Type B pancreatic cell (in vitro differentiated cells): ENCODE measurements at regions not wholly inside any gene's neighbourhood (a gene's known extent, or its start where the extent isn't known, plus 50 kb on each side); places are given as distances from the start of the nearest gene placed in this dataset.

ENCODE experiments used
- DNase-seq: peaks from one replicate; pipeline ENCODE4 v3.0.0; 2021; ENCODE audit warnings: mixed read lengths; ENCODE audit not compliant: unreplicated experiment; ENCODE audit errors: extremely low spot score
- H3K27ac Mint-ChIP-seq: 2 replicates; pipeline ENCODE4 v1.8.0; 2021; ENCODE audit warnings: mild to moderate bottlenecking, mixed read lengths
- H3K27me3 Mint-ChIP-seq: 2 replicates; pipeline ENCODE4 v1.8.0; 2021; ENCODE audit warnings: mixed read lengths
- H3K36me3 Mint-ChIP-seq: 2 replicates; pipeline ENCODE4 v1.8.0; 2021; ENCODE audit warnings: mixed read lengths
- H3K4me1 Mint-ChIP-seq: one replicate; pipeline ENCODE4 v1.8.0; 2021; ENCODE audit warnings: mixed read lengths; ENCODE audit not compliant: unreplicated experiment
- H3K4me3 Mint-ChIP-seq: 2 replicates; pipeline ENCODE4 v1.8.0; 2021; ENCODE audit warnings: mild to moderate bottlenecking, mixed read lengths
- H3K9me3 Mint-ChIP-seq: 2 replicates; pipeline ENCODE4 v1.8.0; 2021; ENCODE audit warnings: mixed read lengths
- TF ChIP-seq, protein P1 (sequence below): fragments of 200-600 bp; sonication (generic); conservative IDR thresholded peaks from 2 replicates; pipeline ENCODE4 v1.5.0; 2021; ENCODE audit warnings: antibody characterized with exemption, mild to moderate bottlenecking

DNA sequence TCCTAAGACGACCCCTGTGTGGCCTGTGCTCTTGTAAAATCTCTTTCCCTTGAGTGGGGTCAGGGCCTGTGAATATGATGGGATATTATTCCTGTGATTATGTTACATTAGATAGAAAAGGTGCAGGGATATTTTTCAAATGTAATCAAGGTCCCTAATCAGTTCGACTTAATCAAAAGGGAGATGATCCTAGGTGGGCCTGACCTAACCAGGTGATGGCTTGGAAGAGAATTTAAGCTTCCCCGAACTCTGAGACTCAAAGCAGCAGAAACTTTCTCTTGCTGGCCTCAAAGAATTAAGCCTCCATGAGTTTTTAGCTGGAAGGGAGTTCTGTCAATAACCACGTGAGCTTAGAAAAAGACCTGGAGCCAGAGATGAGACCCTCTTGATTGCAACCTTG lies 124.7 kb downstream of the MAF start:
- TF ChIP-seq, protein P1, sequence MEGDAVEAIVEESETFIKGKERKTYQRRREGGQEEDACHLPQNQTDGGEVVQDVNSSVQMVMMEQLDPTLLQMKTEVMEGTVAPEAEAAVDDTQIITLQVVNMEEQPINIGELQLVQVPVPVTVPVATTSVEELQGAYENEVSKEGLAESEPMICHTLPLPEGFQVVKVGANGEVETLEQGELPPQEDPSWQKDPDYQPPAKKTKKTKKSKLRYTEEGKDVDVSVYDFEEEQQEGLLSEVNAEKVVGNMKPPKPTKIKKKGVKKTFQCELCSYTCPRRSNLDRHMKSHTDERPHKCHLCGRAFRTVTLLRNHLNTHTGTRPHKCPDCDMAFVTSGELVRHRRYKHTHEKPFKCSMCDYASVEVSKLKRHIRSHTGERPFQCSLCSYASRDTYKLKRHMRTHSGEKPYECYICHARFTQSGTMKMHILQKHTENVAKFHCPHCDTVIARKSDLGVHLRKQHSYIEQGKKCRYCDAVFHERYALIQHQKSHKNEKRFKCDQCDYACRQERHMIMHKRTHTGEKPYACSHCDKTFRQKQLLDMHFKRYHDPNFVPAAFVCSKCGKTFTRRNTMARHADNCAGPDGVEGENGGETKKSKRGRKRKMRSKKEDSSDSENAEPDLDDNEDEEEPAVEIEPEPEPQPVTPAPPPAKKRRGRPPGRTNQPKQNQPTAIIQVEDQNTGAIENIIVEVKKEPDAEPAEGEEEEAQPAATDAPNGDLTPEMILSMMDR: no peak
- no peak overlapping the region for H3K4me3 Mint-ChIP-seq
- no peaks in the 10 kb centered on the region for H3K4me1 Mint-ChIP-seq
- no peak overlapping the region for H3K27ac Mint-ChIP-seq
- no peaks in the 10 kb centered on the region for H3K9me3 Mint-ChIP-seq
- peaks cover 15% of the 10 kb centered on the region for H3K27me3 Mint-ChIP-seq
- H3K36me3 Mint-ChIP-seq: no peaks in the 10 kb centered on the region
- no peak for DNase-seq

GRCh38 chr16:79473456-79473855 lies 127.1 kb downstream of the MAF start:
- Mint-ChIP-seq H3K9me3 (no peaks in the 10 kb centered on the region), H3K4me1 (no peaks in the 10 kb centered on the region), H3K36me3 (no peaks in the 10 kb centered on the region), H3K4me3 (no peak overlapping the region), H3K27me3 (peaks cover 14% of the 10 kb centered on the region), H3K27ac (no peak overlapping the region)
- DNase-seq: no peak
- TF ChIP-seq, protein P1: no peak

DNA sequence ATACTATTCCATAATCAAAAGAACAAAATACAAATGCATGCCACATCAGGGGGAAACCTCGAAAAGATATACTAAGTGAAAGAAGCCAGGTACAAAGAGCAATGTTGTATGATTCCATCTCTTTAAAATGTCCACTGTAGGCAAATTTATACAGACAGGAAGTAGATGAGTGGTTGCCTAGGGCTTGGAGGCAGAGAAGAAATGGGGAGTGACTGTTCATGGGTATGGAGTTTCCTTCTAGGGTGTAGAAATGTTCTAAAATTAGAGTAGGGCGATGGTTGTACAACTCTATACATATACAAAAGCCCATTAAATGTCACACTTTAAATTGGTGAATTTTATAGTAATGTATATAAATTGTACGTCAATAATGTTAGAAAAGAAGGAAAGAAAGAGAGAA lies 128.1 kb downstream of the MAF start:
- Mint-ChIP-seq H3K27ac (no peak overlapping the region), H3K4me3 (no peak overlapping the region), H3K27me3 (peaks cover 17% of the 10 kb centered on the region), H3K9me3 (no peaks in the 10 kb centered on the region), H3K36me3 (no peaks in the 10 kb centered on the region), H3K4me1 (no peaks in the 10 kb centered on the region)
- DNase-seq: no peak
- TF ChIP-seq, protein P1: no peak

DNA sequence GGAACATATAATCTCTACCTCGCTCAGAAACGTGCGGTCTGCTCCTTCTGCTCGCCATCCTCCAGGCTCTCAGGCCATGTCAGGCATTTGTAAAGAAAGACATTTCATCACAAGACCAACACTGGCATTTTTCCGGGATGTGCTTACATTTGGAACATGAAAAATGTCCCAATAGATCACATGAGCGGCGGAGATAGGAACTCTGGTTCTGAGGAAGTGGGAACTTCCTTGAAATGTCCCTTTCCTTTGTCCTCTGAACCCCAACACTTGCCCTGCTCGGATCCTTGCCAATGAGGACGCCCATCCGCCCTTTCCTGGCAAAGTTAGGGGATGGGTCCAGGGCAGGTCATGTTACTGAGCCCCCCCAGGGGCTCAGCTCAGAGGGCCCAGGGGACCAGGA lies 130.5 kb downstream of the MAF start:
- peaks cover 21% of the 10 kb centered on the region for H3K27me3 Mint-ChIP-seq
- no peaks in the 10 kb centered on the region for H3K4me1 Mint-ChIP-seq
- H3K27ac Mint-ChIP-seq: no peak overlapping the region
- no peaks in the 10 kb centered on the region for H3K36me3 Mint-ChIP-seq
- no peak overlapping the region for H3K4me3 Mint-ChIP-seq
- no peaks in the 10 kb centered on the region for H3K9me3 Mint-ChIP-seq
- TF ChIP-seq, protein P1: no peak
- DNase-seq: no peak

GRCh38 chr16:79468631-79469030 lies 131.9 kb downstream of the MAF start:
- DNase-seq: no peak
- Mint-ChIP-seq H3K36me3 (no peaks in the 10 kb centered on the region), H3K9me3 (no peaks in the 10 kb centered on the region), H3K4me1 (no peaks in the 10 kb centered on the region), H3K27ac (no peak overlapping the region), H3K4me3 (no peak overlapping the region), H3K27me3 (peaks cover 19% of the 10 kb centered on the region)
- TF ChIP-seq, protein P1: no peak

GRCh38 chr16:79468121-79468552 lies 132.4 kb downstream of the MAF start:
- Mint-ChIP-seq H3K27me3 (peaks cover 19% of the 10 kb centered on the region), H3K36me3 (no peaks in the 10 kb centered on the region), H3K4me3 (no peak overlapping the region), H3K4me1 (no peaks in the 10 kb centered on the region), H3K9me3 (no peaks in the 10 kb centered on the region), H3K27ac (no peak overlapping the region)
- DNase-seq: no peak
- TF ChIP-seq, protein P1: no peak
